ENCODE measurements at regions not wholly inside any gene's neighbourhood (a gene's known extent, or its start where the extent isn't known, plus 50 kb on each side); places are given as distances from the start of the nearest gene placed in this dataset.
"Not testable (repeated sequence)": the region's sequence is repeated elsewhere in the genome, so short reads cannot be mapped to it uniquely, and the experiment has no call there.

- DNase-seq (ENCODE audit: low read depth in 3 of 3, low spot score in 1 of 3), result no peak
Observed at GRCh38 chr18:2207294-2207693, 364.0 kb downstream of the METTL4 start.

- no peak for DNase-seq (ENCODE audit: low read depth in 3 of 3, low spot score in 1 of 3)
Observed at GRCh38 chr18:2212598-2213205, 358.6 kb downstream of the METTL4 start.

- DNase-seq (ENCODE audit: low read depth in 3 of 3, low spot score in 1 of 3), result no peak
Observed at GRCh38 chr18:2213905-2214304, 357.4 kb downstream of the METTL4 start.

- DNase-seq (ENCODE audit: low read depth in 3 of 3, low spot score in 1 of 3), result no peak
Observed at GRCh38 chr18:2217356-2217755, 353.9 kb downstream of the METTL4 start.

- DNase-seq (ENCODE audit: low read depth in 3 of 3, low spot score in 1 of 3), result no peak
Observed at GRCh38 chr18:2218101-2218500, 353.2 kb downstream of the METTL4 start.

- DNase-seq (ENCODE audit: low read depth in 3 of 3, low spot score in 1 of 3), result no peak
Observed at GRCh38 chr18:2219706-2220105, 351.6 kb downstream of the METTL4 start.

- no peak for DNase-seq (ENCODE audit: low read depth in 3 of 3, low spot score in 1 of 3)
Observed at GRCh38 chr18:2222270-2223185, 348.8 kb downstream of the METTL4 start.

- DNase-seq (ENCODE audit: low read depth in 3 of 3, low spot score in 1 of 3), result no peak
Observed at GRCh38 chr18:2223449-2223848, 347.9 kb downstream of the METTL4 start.

- no peak for DNase-seq (ENCODE audit: low read depth in 3 of 3, low spot score in 1 of 3)
Observed at GRCh38 chr18:2223849-2224248, 347.5 kb downstream of the METTL4 start.

GRCh38 chr18:2236232-2236631, 335.1 kb downstream of the METTL4 start:
- DNase-seq (ENCODE audit: low read depth in 3 of 3, low spot score in 1 of 3), result no peak

GRCh38 chr18:2237706-2238105, 333.6 kb downstream of the METTL4 start:
- DNase-seq (ENCODE audit: low read depth in 3 of 3, low spot score in 1 of 3), result no peak

GRCh38 chr18:2240311-2240705, 331.0 kb downstream of the METTL4 start:
- no peak for DNase-seq (ENCODE audit: low read depth in 3 of 3, low spot score in 1 of 3)

- no peak for DNase-seq (ENCODE audit: low read depth in 3 of 3, low spot score in 1 of 3)
Observed at GRCh38 chr18:2244641-2245040, 326.7 kb downstream of the METTL4 start.

- DNase-seq (ENCODE audit: low read depth in 3 of 3, low spot score in 1 of 3), result not testable (repeated sequence)
Observed at GRCh38 chr18:2247101-2247500, 324.2 kb downstream of the METTL4 start.

GRCh38 chr18:2254977-2255376, 316.3 kb downstream of the METTL4 start:
- no peak for DNase-seq (ENCODE audit: low read depth in 3 of 3, low spot score in 1 of 3)

- no peak for DNase-seq (ENCODE audit: low read depth in 3 of 3, low spot score in 1 of 3)
Observed at GRCh38 chr18:2256577-2256976, 314.7 kb downstream of the METTL4 start.

GRCh38 chr18:2258954-2259353, 312.4 kb downstream of the METTL4 start:
- no peak for DNase-seq (ENCODE audit: low read depth in 3 of 3, low spot score in 1 of 3)

- no peak for DNase-seq (ENCODE audit: low read depth in 3 of 3, low spot score in 1 of 3)
Observed at GRCh38 chr18:2263303-2263890, 307.9 kb downstream of the METTL4 start.

GRCh38 chr18:2274613-2275012, 296.7 kb downstream of the METTL4 start:
- DNase-seq (ENCODE audit: low read depth in 3 of 3, low spot score in 1 of 3), result no peak

- no peak for DNase-seq (ENCODE audit: low read depth in 3 of 3, low spot score in 1 of 3)
Observed at GRCh38 chr18:2281086-2281485, 290.2 kb downstream of the METTL4 start.

- no peak for DNase-seq (ENCODE audit: low read depth in 3 of 3, low spot score in 1 of 3)
Observed at GRCh38 chr18:2281523-2282199, 289.6 kb downstream of the METTL4 start.
